ENCODE measurements at regions not wholly inside any gene's neighbourhood (a gene's known extent, or its start where the extent isn't known, plus 50 kb on each side); places are given as distances from the start of the nearest gene placed in this dataset.
A peak's percentile ranks its signal among the peaks of the same experiment; 100 is the strongest.

- Histone ChIP-seq H3K27ac (no peak overlapping the region), H3K27me3 (peaks cover 36% of the 10 kb centered on the region)
- DNase-seq = peak in 3 of 7 donors; percentile 24 to 38 (median 24)
Observed at GRCh38 chr4:3862640-3863420, 96.6 kb downstream of the ADRA2C start.

GRCh38 chr4:3863841-3864741, 97.9 kb downstream of the ADRA2C start:
- intact Hi-C loops (cut with DNase I) = no loop called here
- 58 to 76% (median 70%) methylated on average over 19 to 33 of the region's 33 CpGs for WGBS, 4 donors
- Histone ChIP-seq H3K36me3 (replicated peaks in 1 of 2) (no peaks in the 10 kb centered on the region), H3K27ac (no peak overlapping the region), H3K4me1 (replicated peaks in 1 of 2) (no peaks in the 10 kb centered on the region), H3K4me3 (no peak overlapping the region), H3K9me3 (replicated peaks in 1 of 3) (no peaks in the 10 kb centered on the region), H3K27me3 (peaks cover 31% of the 10 kb centered on the region)
- TF ChIP-seq POLR2A (IDR thresholded peaks at IDR 0.05) = no peak
- TF ChIP-seq CTCF (IDR thresholded peaks at IDR 0.05) = no peak
- peak in 1 of 7 donors; percentile 5 for DNase-seq

More at GRCh38 chr4:3862640-3863420, 96.6 kb downstream of the ADRA2C start:
- TF ChIP-seq POLR2A (IDR thresholded peaks at IDR 0.05) (no peak), CTCF (IDR thresholded peaks at IDR 0.05) (no peak)
- Histone ChIP-seq H3K4me1 (replicated peaks in 1 of 2) (no peaks in the 10 kb centered on the region), H3K36me3 (replicated peaks in 1 of 2) (no peaks in the 10 kb centered on the region), H3K9me3 (replicated peaks in 1 of 3) (no peaks in the 10 kb centered on the region), H3K4me3 (no peak overlapping the region)
- intact Hi-C loops (cut with DNase I) = no loop called here
- WGBS, 4 donors = 21 to 36% (median 30%) methylated on average over 9 to 23 of the region's 23 CpGs

- peak in 1 of 7 donors; percentile 4 for DNase-seq
- Histone ChIP-seq H3K36me3 (replicated peaks in 1 of 2) (no peaks in the 10 kb centered on the region), H3K27ac (no peak overlapping the region), H3K4me3 (no peak overlapping the region), H3K27me3 (peaks cover 22% of the 10 kb centered on the region), H3K4me1 (replicated peaks in 1 of 2) (no peaks in the 10 kb centered on the region), H3K9me3 (replicated peaks in 1 of 3) (no peaks in the 10 kb centered on the region)
- TF ChIP-seq POLR2A (IDR thresholded peaks at IDR 0.05) (no peak), CTCF (IDR thresholded peaks at IDR 0.05) (no peak)
- intact Hi-C loops (cut with DNase I) = no loop called here
- WGBS, 4 donors = 76 to 81% (median 77%) methylated on average over 8 to 28 of the region's 28 CpGs
Observed at GRCh38 chr4:3864742-3865721, 98.8 kb downstream of the ADRA2C start.
